A673 (cell line): ENCODE measurements at regions not wholly inside any gene's neighbourhood (a gene's known extent, or its start where the extent isn't known, plus 50 kb on each side); places are given as distances from the start of the nearest gene placed in this dataset.

Experiments used
- BruUV-seq: library from RNA; stranded (reverse); fragments of 400-500 nt; replicated peaks from 2 replicates; lab custom pipeline; 2021; lab: Mats Ljungman, UMichigan
- CTCF ChIA-PET: fragments of 300-600 bp; sonication (Branson Sonifier 250); formaldehyde crosslinking; loops from one replicate; lab custom pipeline; 2022; ENCODE audit warnings: antibody characterized with exemption; lab: Charles Lee
- POLR2A ChIA-PET: fragments of 300-600 bp; sonication (Branson Sonifier 250); formaldehyde crosslinking; loops from one replicate; lab custom pipeline; 2022; ENCODE audit warnings: antibody characterized with exemption; ENCODE audit not compliant: low non-redundant PET; lab: Charles Lee
- DNase-seq: peaks from one replicate; pipeline ENCODE4 v3.0.0-alpha.2; 2015; ENCODE audit warnings: low spot score
- H3K27ac ChIP-seq: fragments of 200-600 bp; sonication (generic); 2 replicates; pipeline ENCODE4 v1.5.1; 2016; ENCODE audit warnings: mixed run types, low read depth, mild to moderate bottlenecking, mixed read lengths, antibody characterized with exemption, low read length; ENCODE audit not compliant: poor library complexity, severe bottlenecking
- H3K27me3 ChIP-seq: fragments of 200-600 bp; sonication (generic); replicated peaks from 2 replicates; pipeline ENCODE4 v1.6.1; 2017; ENCODE audit warnings: mixed run types, low read depth, mild to moderate bottlenecking, mixed read lengths, antibody characterized with exemption, low read length; ENCODE audit not compliant: insufficient read depth, poor library complexity
- H3K36me3 ChIP-seq: fragments of 200-600 bp; sonication (generic); 2 replicates; pipeline ENCODE4 v1.6.1; 2016; ENCODE audit warnings: mixed run types, mild to moderate bottlenecking, mixed read lengths, antibody characterized with exemption, low read length; ENCODE audit not compliant: insufficient read depth, poor library complexity, severe bottlenecking
- H3K4me1 ChIP-seq: fragments of 200-600 bp; sonication (generic); 2 replicates; pipeline ENCODE4 v1.6.1; 2017; ENCODE audit warnings: mixed run types, mild to moderate bottlenecking, mixed read lengths, antibody characterized with exemption, low read length; ENCODE audit not compliant: insufficient read depth, poor library complexity, severe bottlenecking
- H3K4me3 ChIP-seq: fragments of 200-600 bp; sonication (generic); 2 replicates; pipeline ENCODE4 v1.5.1; 2016; ENCODE audit warnings: low read depth, mixed run types, mild to moderate bottlenecking, mixed read lengths, low read length; ENCODE audit not compliant: poor library complexity, severe bottlenecking
- H3K9me3 ChIP-seq: fragments of 200-600 bp; sonication (generic); 2 replicates; pipeline ENCODE4 v1.6.1; 2016; ENCODE audit warnings: mixed run types, low read depth, mild to moderate bottlenecking, mixed read lengths, antibody characterized with exemption, low read length; ENCODE audit not compliant: poor library complexity, severe bottlenecking
- CTCF ChIP-seq: fragments of 300-800, 200-600 bp; sonication (generic); conservative IDR thresholded peaks from 2 replicates; pipeline ENCODE4 v1.5.1; 2017; ENCODE audit warnings: low read depth, mild to moderate bottlenecking, antibody characterized with exemption, low read length, moderate library complexity, mixed read lengths
- EZH2 ChIP-seq: fragments of 200-600 bp; sonication (generic); IDR thresholded peaks from 2 replicates; pipeline ENCODE4 v1.6.1; 2017; ENCODE audit warnings: borderline replicate concordance, low read depth, mild to moderate bottlenecking, mixed read lengths, antibody characterized with exemption, low read length; ENCODE audit not compliant: poor library complexity, severe bottlenecking
- intact Hi-C: fragments of 100-400 bp; cut with micrococcal nuclease; formaldehyde crosslinking; loops from one replicate; pipeline ENCODE4 v1.10.0; 2022; ENCODE audit not compliant: unreplicated experiment

DNA sequence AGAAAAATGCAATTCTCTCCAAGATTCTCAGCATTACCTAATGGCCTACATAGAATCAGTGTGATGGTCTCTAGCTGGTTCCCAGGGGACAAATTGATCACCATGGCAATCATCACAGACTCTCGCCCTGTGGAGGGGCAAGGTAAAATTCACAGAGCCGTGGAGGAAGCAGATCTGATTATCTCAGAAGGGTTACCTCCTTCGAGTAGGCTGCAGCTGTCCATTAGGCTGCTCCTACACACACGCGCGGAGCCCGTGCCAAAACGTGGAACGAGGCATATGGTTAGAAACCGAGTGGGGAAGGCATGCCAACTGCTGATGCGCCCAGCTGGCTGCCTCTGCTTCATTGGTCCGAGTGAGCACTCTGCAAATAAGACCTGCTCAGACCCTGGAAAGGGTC is 52.8 kb upstream of the PTER start:
- TF ChIP-seq EZH2 (no peak), CTCF (no peak)
- no TSS peak for BruUV-seq
- H3K4me3 ChIP-seq, result no peak overlapping the region
- no peak overlapping the region for H3K27ac ChIP-seq
- H3K36me3 ChIP-seq, result no peaks in the 10 kb centered on the region
- intact Hi-C loops, result no loop called here
- no peaks in the 10 kb centered on the region for H3K9me3 ChIP-seq
- ChIA-PET POLR2A (no interaction called here), CTCF (no interaction called here)
- H3K4me1 ChIP-seq, result no peaks in the 10 kb centered on the region
- DNase-seq, result no peak
- peaks cover 62% of the 10 kb centered on the region for H3K27me3 ChIP-seq

DNA sequence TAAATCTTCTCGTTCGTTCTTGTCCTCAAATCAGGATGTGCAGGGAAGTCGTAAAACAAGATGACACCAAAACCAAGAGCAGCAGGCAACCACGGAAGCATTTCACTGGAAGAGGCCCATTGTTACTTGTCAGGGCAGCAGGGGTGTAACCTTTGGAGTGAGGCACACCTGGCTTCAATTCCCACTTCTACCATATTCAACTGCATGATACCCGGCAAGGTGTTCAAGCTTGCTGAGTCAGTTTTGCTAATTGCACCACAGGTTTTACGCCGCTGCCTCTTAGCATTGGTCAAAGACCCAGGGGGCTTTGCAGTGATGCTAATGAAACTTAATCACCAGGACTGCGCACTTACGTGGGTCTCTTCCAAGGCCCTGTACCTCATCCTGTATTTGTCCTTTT is 50.0 kb upstream of the PTER start:
- no peak overlapping the region for H3K4me3 ChIP-seq
- no peak for TF ChIP-seq EZH2
- no peak for TF ChIP-seq CTCF
- H3K27me3 ChIP-seq, result peaks cover 48% of the 10 kb centered on the region
- CTCF ChIA-PET, result no interaction called here
- intact Hi-C loops, result no loop called here
- BruUV-seq, result no TSS peak
- H3K9me3 ChIP-seq, result no peaks in the 10 kb centered on the region
- H3K4me1 ChIP-seq, result no peaks in the 10 kb centered on the region
- no peak overlapping the region for H3K27ac ChIP-seq
- DNase-seq, result no peak
- H3K36me3 ChIP-seq, result no peaks in the 10 kb centered on the region
- POLR2A ChIA-PET, result no interaction called here
